ENCODE measurements at regions not wholly inside any gene's neighbourhood (a gene's known extent, or its start where the extent isn't known, plus 50 kb on each side); places are given as distances from the start of the nearest gene placed in this dataset.
"Not testable (repeated sequence)": the region's sequence is repeated elsewhere in the genome, so short reads cannot be mapped to it uniquely, and the experiment has no call there.

DNA sequence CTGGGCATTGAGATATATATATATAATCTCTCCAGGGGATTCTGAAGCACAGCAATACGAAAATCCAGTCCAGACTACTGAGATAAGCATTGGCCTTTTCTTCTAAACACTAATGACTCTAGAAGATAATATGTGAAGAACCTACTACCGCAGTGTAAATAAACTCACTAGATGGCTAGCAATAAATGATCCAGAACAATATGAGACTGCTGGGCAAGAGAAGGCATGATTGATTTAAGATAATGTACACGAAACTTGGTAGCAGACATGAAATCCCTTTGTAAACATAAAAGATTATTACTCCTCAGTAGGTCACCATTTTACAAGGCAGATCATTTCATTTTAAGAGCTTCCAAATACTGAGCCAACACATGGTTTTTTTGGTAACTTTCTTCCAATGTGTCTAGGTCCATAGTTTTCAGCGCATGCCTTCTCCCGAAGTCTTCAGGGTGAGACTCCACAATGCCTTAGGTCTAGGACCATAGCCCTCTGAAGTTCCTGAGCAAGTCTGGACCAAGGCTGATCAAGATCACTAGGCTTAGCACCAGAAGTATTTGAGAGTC is 193.2 kb downstream of the LRRN1 start:
- no peak overlapping the region for H3K4me3 ChIP-seq
- 81 to 90% (median 85%) methylated on average over 5 of the region's 5 CpGs for WGBS, 4 donors
- DNase-seq = no peak
- no peak for TF ChIP-seq POLR2A (IDR thresholded peaks at IDR 0.05)
- TF ChIP-seq, protein P1, sequence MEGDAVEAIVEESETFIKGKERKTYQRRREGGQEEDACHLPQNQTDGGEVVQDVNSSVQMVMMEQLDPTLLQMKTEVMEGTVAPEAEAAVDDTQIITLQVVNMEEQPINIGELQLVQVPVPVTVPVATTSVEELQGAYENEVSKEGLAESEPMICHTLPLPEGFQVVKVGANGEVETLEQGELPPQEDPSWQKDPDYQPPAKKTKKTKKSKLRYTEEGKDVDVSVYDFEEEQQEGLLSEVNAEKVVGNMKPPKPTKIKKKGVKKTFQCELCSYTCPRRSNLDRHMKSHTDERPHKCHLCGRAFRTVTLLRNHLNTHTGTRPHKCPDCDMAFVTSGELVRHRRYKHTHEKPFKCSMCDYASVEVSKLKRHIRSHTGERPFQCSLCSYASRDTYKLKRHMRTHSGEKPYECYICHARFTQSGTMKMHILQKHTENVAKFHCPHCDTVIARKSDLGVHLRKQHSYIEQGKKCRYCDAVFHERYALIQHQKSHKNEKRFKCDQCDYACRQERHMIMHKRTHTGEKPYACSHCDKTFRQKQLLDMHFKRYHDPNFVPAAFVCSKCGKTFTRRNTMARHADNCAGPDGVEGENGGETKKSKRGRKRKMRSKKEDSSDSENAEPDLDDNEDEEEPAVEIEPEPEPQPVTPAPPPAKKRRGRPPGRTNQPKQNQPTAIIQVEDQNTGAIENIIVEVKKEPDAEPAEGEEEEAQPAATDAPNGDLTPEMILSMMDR (IDR thresholded peaks at IDR 0.05) = no peak
- H3K27me3 ChIP-seq = no peaks in the 10 kb centered on the region
- intact Hi-C loops (cut with DNase I) = loop anchor here in 1 of 10 donors (10.0 kb wide), 1 partner anchor 498 kb away; no protein-coding TSS in a partner anchor
- ATAC-seq = no peak
- no peaks in the 10 kb centered on the region for H3K36me3 ChIP-seq
- H3K9me3 ChIP-seq = peaks cover 0 to 18% (median 0%) of the 10 kb centered on the region in 12 donors
- H3K4me1 ChIP-seq = no peaks in the 10 kb centered on the region
- H3K27ac ChIP-seq = no peak overlapping the region

- DNase-seq = no peak
- Histone ChIP-seq H3K4me3 (no peak overlapping the region), H3K36me3 (no peaks in the 10 kb centered on the region), H3K27ac (no peak overlapping the region), H3K27me3 (no peaks in the 10 kb centered on the region), H3K4me1 (no peaks in the 10 kb centered on the region), H3K9me3 (peaks cover 0 to 22% (median 0%) of the 10 kb centered on the region in 12 donors)
- 24 to 35% (median 26%) methylated on average over 5 of the region's 5 CpGs for WGBS, 4 donors
- ATAC-seq = no peak
- intact Hi-C loops (cut with DNase I) = loop anchor here in 7 of 10 donors (2.0 to 10.0 kb wide), 4 partner anchors 504 to 801 kb away; no protein-coding TSS in a partner anchor
- TF ChIP-seq POLR2A (IDR thresholded peaks at IDR 0.05) = no peak
- TF ChIP-seq, protein P1 (IDR thresholded peaks at IDR 0.05) = peak; percentile 18 to 50 (median 42)
Observed at GRCh38 chr3:3998140-3998922, 199.1 kb downstream of the LRRN1 start.

DNA sequence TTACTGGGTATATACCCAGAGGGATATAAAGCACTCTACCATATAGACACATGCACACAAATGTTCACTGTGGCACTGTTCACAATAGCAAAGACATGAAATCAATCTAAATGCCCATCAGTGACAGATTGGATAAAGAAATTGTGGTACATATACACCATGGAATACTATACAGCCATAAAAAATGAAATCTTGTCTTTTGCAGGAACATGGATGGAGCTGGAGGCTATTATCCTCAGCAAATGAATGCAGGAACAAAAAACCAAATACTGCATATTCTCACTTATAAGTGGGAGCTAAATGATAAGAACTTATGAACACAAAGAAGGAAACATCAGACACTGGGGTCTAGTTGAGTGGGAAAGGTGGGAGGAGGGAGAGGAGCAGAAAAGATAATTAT is 200.1 kb downstream of the LRRN1 start:
- DNase-seq, H3K4me3 ChIP-seq, ATAC-seq, H3K36me3 ChIP-seq, H3K27me3 ChIP-seq, H3K4me1 ChIP-seq, H3K27ac ChIP-seq: not testable (repeated sequence)
- intact Hi-C loops (cut with DNase I) = loop anchor here in 7 of 10 donors (2.0 to 10.0 kb wide), 4 partner anchors 505 to 802 kb away; no protein-coding TSS in a partner anchor
- peaks cover 0 to 22% (median 0%) of the 10 kb centered on the region in 12 donors for H3K9me3 ChIP-seq

GRCh38 chr3:4001976-4002375 is 202.7 kb downstream of the LRRN1 start:
- Histone ChIP-seq H3K27me3 (no peaks in the 10 kb centered on the region), H3K4me1 (no peaks in the 10 kb centered on the region), H3K9me3 (peaks cover 0 to 7% (median 0%) of the 10 kb centered on the region in 12 donors), H3K4me3 (no peak overlapping the region), H3K36me3 (no peaks in the 10 kb centered on the region), H3K27ac (no peak overlapping the region)
- intact Hi-C loops (cut with DNase I) = loop anchor here in 3 of 10 donors (10.0 kb wide), 3 partner anchors 273 to 807 kb away; no protein-coding TSS in a partner anchor
- no peak for TF ChIP-seq POLR2A (IDR thresholded peaks at IDR 0.05)
- TF ChIP-seq, protein P1 (IDR thresholded peaks at IDR 0.05) = no peak
- ATAC-seq = no peak
- DNase-seq = no peak

Measured in heart left ventricle (tissue), 16 donors.